Activated CD4-positive, alpha-beta T cell treated with anti-CD3 and anti-CD28 coated beads, Interleukin-2, amount 10 ng/mL, durations not matched to agents 24 days and 14 days (primary cell): ENCODE measurements at regions not wholly inside any gene's neighbourhood (a gene's known extent, or its start where the extent isn't known, plus 50 kb on each side); places are given as distances from the start of the nearest gene placed in this dataset.
"Not testable (repeated sequence)": the region's sequence is repeated elsewhere in the genome, so short reads cannot be mapped to it uniquely, and the experiment has no call there.

Experiments used
- DNase-seq: peaks from one replicate; pipeline ENCODE4 v3.0.0; 2022
- H3K27ac Mint-ChIP-seq: one replicate; pipeline ENCODE4 v1.8.0; 2022; ENCODE audit warnings: mild to moderate bottlenecking, mixed read lengths
- H3K27me3 Mint-ChIP-seq: one replicate; pipeline ENCODE4 v1.8.0; 2022; ENCODE audit warnings: mixed read lengths
- H3K36me3 Mint-ChIP-seq: one replicate; pipeline ENCODE4 v1.8.0; 2022; ENCODE audit warnings: low read depth, mild to moderate bottlenecking, mixed read lengths
- H3K4me1 Mint-ChIP-seq: one replicate; pipeline ENCODE4 v1.8.0; 2021; ENCODE audit warnings: mixed read lengths
- H3K4me3 Mint-ChIP-seq: one replicate; pipeline ENCODE4 v1.8.0; 2022; ENCODE audit warnings: mild to moderate bottlenecking, moderate library complexity, mixed read lengths
- H3K9me3 Mint-ChIP-seq: one replicate; pipeline ENCODE4 v1.8.0; 2021; ENCODE audit warnings: mixed read lengths
- intact Hi-C: fragments of 100-400 bp; cut with micrococcal nuclease; formaldehyde crosslinking; loops from one replicate; pipeline ENCODE4 v1.15.1; 2023

- H3K27me3 Mint-ChIP-seq, result no peaks in the 10 kb centered on the region
Measured at GRCh38 chr2:228469721-228470120, 288.2 kb upstream of the SPHKAP start.

GRCh38 chr2:228466851-228467250 lies 285.4 kb upstream of the SPHKAP start:
- Mint-ChIP-seq H3K4me3 (no peak overlapping the region), H3K27me3 (no peaks in the 10 kb centered on the region), H3K36me3 (no peaks in the 10 kb centered on the region), H3K9me3 (peaks cover 7% of the 10 kb centered on the region), H3K4me1 (no peaks in the 10 kb centered on the region), H3K27ac (no peak overlapping the region)
- no peak for DNase-seq
- intact Hi-C loops, result no loop called here

More at GRCh38 chr2:228469721-228470120, 288.2 kb upstream of the SPHKAP start:
- H3K4me1 Mint-ChIP-seq, result no peaks in the 10 kb centered on the region
- no peak overlapping the region for H3K4me3 Mint-ChIP-seq
- DNase-seq, result no peak
- H3K27ac Mint-ChIP-seq, result no peak overlapping the region
- intact Hi-C loops, result no loop called here
- H3K36me3 Mint-ChIP-seq, result no peaks in the 10 kb centered on the region
- peaks cover 7% of the 10 kb centered on the region for H3K9me3 Mint-ChIP-seq

GRCh38 chr2:228465408-228465807 lies 283.9 kb upstream of the SPHKAP start:
- H3K27me3 Mint-ChIP-seq, result no peaks in the 10 kb centered on the region
- no peak overlapping the region for H3K27ac Mint-ChIP-seq
- no peaks in the 10 kb centered on the region for H3K4me1 Mint-ChIP-seq
- intact Hi-C loops, result no loop called here
- no peak overlapping the region for H3K4me3 Mint-ChIP-seq
- H3K9me3 Mint-ChIP-seq, result peaks cover 7% of the 10 kb centered on the region
- no peak for DNase-seq
- H3K36me3 Mint-ChIP-seq, result no peaks in the 10 kb centered on the region

GRCh38 chr2:228458364-228458763 lies 276.9 kb upstream of the SPHKAP start:
- no peak overlapping the region for H3K27ac Mint-ChIP-seq
- H3K27me3 Mint-ChIP-seq, result no peaks in the 10 kb centered on the region
- H3K4me1 Mint-ChIP-seq, result no peaks in the 10 kb centered on the region
- peaks cover 12% of the 10 kb centered on the region for H3K9me3 Mint-ChIP-seq
- H3K36me3 Mint-ChIP-seq, result no peaks in the 10 kb centered on the region
- DNase-seq, result no peak
- no peak overlapping the region for H3K4me3 Mint-ChIP-seq
- intact Hi-C loops, result no loop called here

GRCh38 chr2:228447266-228447915 lies 265.9 kb upstream of the SPHKAP start:
- H3K4me3 Mint-ChIP-seq, result no peak overlapping the region
- DNase-seq, result no peak
- no peaks in the 10 kb centered on the region for H3K4me1 Mint-ChIP-seq
- peaks cover 4% of the 10 kb centered on the region for H3K9me3 Mint-ChIP-seq
- intact Hi-C loops, result no loop called here
- no peaks in the 10 kb centered on the region for H3K27me3 Mint-ChIP-seq
- H3K27ac Mint-ChIP-seq, result no peak overlapping the region
- H3K36me3 Mint-ChIP-seq, result no peaks in the 10 kb centered on the region

GRCh38 chr2:228446734-228447133 lies 265.2 kb upstream of the SPHKAP start:
- H3K27me3 Mint-ChIP-seq, result no peaks in the 10 kb centered on the region
- no peak for DNase-seq
- intact Hi-C loops, result no loop called here
- peaks cover 4% of the 10 kb centered on the region for H3K9me3 Mint-ChIP-seq
- H3K27ac Mint-ChIP-seq, result no peak overlapping the region
- no peaks in the 10 kb centered on the region for H3K36me3 Mint-ChIP-seq
- H3K4me1 Mint-ChIP-seq, result no peaks in the 10 kb centered on the region
- H3K4me3 Mint-ChIP-seq, result no peak overlapping the region

GRCh38 chr2:228444161-228444560 lies 262.7 kb upstream of the SPHKAP start:
- no peaks in the 10 kb centered on the region for H3K36me3 Mint-ChIP-seq
- H3K27me3 Mint-ChIP-seq, result no peaks in the 10 kb centered on the region
- no peak overlapping the region for H3K4me3 Mint-ChIP-seq
- no peaks in the 10 kb centered on the region for H3K4me1 Mint-ChIP-seq
- no peak overlapping the region for H3K27ac Mint-ChIP-seq
- intact Hi-C loops, result no loop called here
- peaks cover 4% of the 10 kb centered on the region for H3K9me3 Mint-ChIP-seq
- no peak for DNase-seq

GRCh38 chr2:228433721-228434120 lies 252.2 kb upstream of the SPHKAP start:
- Mint-ChIP-seq H3K9me3 (no peaks in the 10 kb centered on the region), H3K4me3 (no peak overlapping the region), H3K36me3 (no peaks in the 10 kb centered on the region), H3K4me1 (no peaks in the 10 kb centered on the region), H3K27ac (no peak overlapping the region), H3K27me3 (no peaks in the 10 kb centered on the region)
- no peak for DNase-seq
- intact Hi-C loops, result no loop called here

- no peak overlapping the region for H3K27ac Mint-ChIP-seq
- H3K36me3 Mint-ChIP-seq, result no peaks in the 10 kb centered on the region
- no peak overlapping the region for H3K4me3 Mint-ChIP-seq
- peaks cover 3% of the 10 kb centered on the region for H3K9me3 Mint-ChIP-seq
- no peaks in the 10 kb centered on the region for H3K27me3 Mint-ChIP-seq
- DNase-seq, result no peak
- intact Hi-C loops, result no loop called here
- H3K4me1 Mint-ChIP-seq, result no peaks in the 10 kb centered on the region
Measured at GRCh38 chr2:228432116-228432515, 250.6 kb upstream of the SPHKAP start.

GRCh38 chr2:228430986-228431385 lies 249.5 kb upstream of the SPHKAP start:
- Mint-ChIP-seq H3K4me1 (no peaks in the 10 kb centered on the region), H3K36me3 (no peaks in the 10 kb centered on the region), H3K9me3 (peaks cover 3% of the 10 kb centered on the region), H3K27ac (no peak overlapping the region), H3K4me3 (no peak overlapping the region), H3K27me3 (no peaks in the 10 kb centered on the region)
- DNase-seq, result no peak
- intact Hi-C loops, result no loop called here

- H3K9me3 Mint-ChIP-seq, result peaks cover 3% of the 10 kb centered on the region
- H3K4me1 Mint-ChIP-seq, result no peaks in the 10 kb centered on the region
- DNase-seq, result no peak
- H3K4me3 Mint-ChIP-seq, result no peak overlapping the region
- no peak overlapping the region for H3K27ac Mint-ChIP-seq
- H3K36me3 Mint-ChIP-seq, result no peaks in the 10 kb centered on the region
- intact Hi-C loops, result no loop called here
- H3K27me3 Mint-ChIP-seq, result no peaks in the 10 kb centered on the region
Measured at GRCh38 chr2:228426502-228427216, 245.2 kb upstream of the SPHKAP start.

- H3K9me3 Mint-ChIP-seq, H3K27ac Mint-ChIP-seq, intact Hi-C loops, H3K4me1 Mint-ChIP-seq, H3K36me3 Mint-ChIP-seq, DNase-seq, H3K27me3 Mint-ChIP-seq, H3K4me3 Mint-ChIP-seq: not testable (repeated sequence)
Measured at GRCh38 chr2:228425411-228426060, 244.0 kb upstream of the SPHKAP start.

- no peaks in the 10 kb centered on the region for H3K9me3 Mint-ChIP-seq
- H3K27ac Mint-ChIP-seq, result no peak overlapping the region
- no peaks in the 10 kb centered on the region for H3K27me3 Mint-ChIP-seq
- H3K4me3 Mint-ChIP-seq, result no peak overlapping the region
- no peaks in the 10 kb centered on the region for H3K4me1 Mint-ChIP-seq
- no peaks in the 10 kb centered on the region for H3K36me3 Mint-ChIP-seq
- DNase-seq, result no peak
- intact Hi-C loops, result no loop called here
Measured at GRCh38 chr2:228417956-228418355, 236.5 kb upstream of the SPHKAP start.

GRCh38 chr2:228417526-228417925 lies 236.0 kb upstream of the SPHKAP start:
- no peak for DNase-seq
- H3K4me1 Mint-ChIP-seq, result no peaks in the 10 kb centered on the region
- no peaks in the 10 kb centered on the region for H3K9me3 Mint-ChIP-seq
- H3K36me3 Mint-ChIP-seq, result no peaks in the 10 kb centered on the region
- intact Hi-C loops, result no loop called here
- H3K27me3 Mint-ChIP-seq, result no peaks in the 10 kb centered on the region
- H3K27ac Mint-ChIP-seq, result no peak overlapping the region
- no peak overlapping the region for H3K4me3 Mint-ChIP-seq
